Adrenal gland (tissue), 5 donors: ENCODE measurements at regions not wholly inside any gene's neighbourhood (a gene's known extent, or its start where the extent isn't known, plus 50 kb on each side); places are given as distances from the start of the nearest gene placed in this dataset.

Experiments used
- POLR2A ChIP-seq, 2 donors: fragments of 450-650 bp; IDR thresholded peaks; one replicate each; pipeline ENCODE4 v1.6.1; 2017; ENCODE audit warnings: antibody characterized with exemption in 2 of 2, mild to moderate bottlenecking in 2 of 2, moderate library complexity in 1 of 2
- TF ChIP-seq, protein P1 (sequence below), 6 experiments: fragments of 450-650 bp in 4 of 6; fragments of 200-600 bp in 2 of 6; sonication (generic) in 1 of 6; IDR thresholded peaks; 1 replicate in 5 of 6; 2 replicates in 1 of 6; pipeline versions ENCODE4 v1.5.1 to v1.8.0; 2016 to 2021; ENCODE audit warnings: antibody characterized with exemption in 6 of 6, mild to moderate bottlenecking in 2 of 6, moderate library complexity in 1 of 6
- donor health status: DM: no; HTN: no; CAD: no.

- TF ChIP-seq, protein P1, sequence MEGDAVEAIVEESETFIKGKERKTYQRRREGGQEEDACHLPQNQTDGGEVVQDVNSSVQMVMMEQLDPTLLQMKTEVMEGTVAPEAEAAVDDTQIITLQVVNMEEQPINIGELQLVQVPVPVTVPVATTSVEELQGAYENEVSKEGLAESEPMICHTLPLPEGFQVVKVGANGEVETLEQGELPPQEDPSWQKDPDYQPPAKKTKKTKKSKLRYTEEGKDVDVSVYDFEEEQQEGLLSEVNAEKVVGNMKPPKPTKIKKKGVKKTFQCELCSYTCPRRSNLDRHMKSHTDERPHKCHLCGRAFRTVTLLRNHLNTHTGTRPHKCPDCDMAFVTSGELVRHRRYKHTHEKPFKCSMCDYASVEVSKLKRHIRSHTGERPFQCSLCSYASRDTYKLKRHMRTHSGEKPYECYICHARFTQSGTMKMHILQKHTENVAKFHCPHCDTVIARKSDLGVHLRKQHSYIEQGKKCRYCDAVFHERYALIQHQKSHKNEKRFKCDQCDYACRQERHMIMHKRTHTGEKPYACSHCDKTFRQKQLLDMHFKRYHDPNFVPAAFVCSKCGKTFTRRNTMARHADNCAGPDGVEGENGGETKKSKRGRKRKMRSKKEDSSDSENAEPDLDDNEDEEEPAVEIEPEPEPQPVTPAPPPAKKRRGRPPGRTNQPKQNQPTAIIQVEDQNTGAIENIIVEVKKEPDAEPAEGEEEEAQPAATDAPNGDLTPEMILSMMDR (IDR thresholded peaks at IDR 0.05), result no peak
- TF ChIP-seq POLR2A (IDR thresholded peaks at IDR 0.05), result no peak
Observed at GRCh38 chr2:239577935-239578334, 177.1 kb upstream of the HDAC4 start.
